Ishikawa (cell line): ENCODE measurements at regions not wholly inside any gene's neighbourhood (a gene's known extent, or its start where the extent isn't known, plus 50 kb on each side); places are given as distances from the start of the nearest gene placed in this dataset.

ENCODE experiments used
- RAD21 ChIP-seq: IDR thresholded peaks from 2 replicates; pipeline ENCODE4 v1.6.1; 2012; ENCODE audit warnings: low read depth
- USF1 ChIP-seq: IDR thresholded peaks from 2 replicates; pipeline ENCODE4 v1.6.1; 2012

GRCh38 chr13:108494991-108495645 is 134.3 kb upstream of the MYO16 start:
- no peak for TF ChIP-seq USF1
- TF ChIP-seq RAD21: no peak
